ENCODE measurements at regions not wholly inside any gene's neighbourhood (a gene's known extent, or its start where the extent isn't known, plus 50 kb on each side); places are given as distances from the start of the nearest gene placed in this dataset.

DNA sequence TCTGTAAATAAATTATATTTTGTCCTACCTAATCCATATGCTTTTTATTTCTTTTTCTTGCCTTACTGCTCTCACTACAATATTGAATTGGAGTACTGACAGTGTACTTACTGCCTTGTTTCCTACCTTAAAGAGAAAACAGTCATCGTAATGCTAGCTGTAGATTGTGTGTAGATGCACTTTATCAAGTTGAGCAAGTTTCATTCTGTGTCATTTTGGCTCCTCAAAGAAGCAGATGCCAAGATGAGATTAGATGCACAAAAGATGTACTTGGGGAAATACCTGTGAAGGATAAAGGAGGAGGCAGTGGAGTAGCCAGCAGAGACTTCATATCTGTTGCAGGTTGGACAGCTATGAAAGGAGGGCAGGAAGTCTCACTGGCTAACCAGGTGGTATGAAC, 145.5 kb downstream of the FTCDNL1 start:
- H2BK5ac ChIP-seq (ENCODE audit: insufficient read length, low read length): no peak overlapping the region

More for the DNA sequence above, 145.5 kb downstream of the FTCDNL1 start:
- H3K79me2 ChIP-seq (ENCODE audit: insufficient read depth, low read length): no peaks in the 10 kb centered on the region
- Mint-ChIP-seq H3K4me1 (peaks cover 0 to 5% of the 10 kb centered on the region in 2 experiments; a peak in 1 of 4 replicates), H3K27me3 (ENCODE audit: low read depth) (no peaks in the 10 kb centered on the region), H3K27ac (no peak overlapping the region), H3K9me3 (peaks cover 17 to 21% of the 10 kb centered on the region in 2 experiments), H3K4me3 (no peak overlapping the region), H3K36me3 (ENCODE audit: insufficient read depth in 1 of 3, low read depth in 3 of 3) (peaks cover 4 to 20% (median 4%) of the 10 kb centered on the region in 3 experiments)
- no peak overlapping the region for H3K23ac ChIP-seq (ENCODE audit: insufficient read length, low read depth, low read length)
- no peak overlapping the region for H3K4ac ChIP-seq (ENCODE audit: low read depth, low read length)
- no peaks in the 10 kb centered on the region for H3K27me3 ChIP-seq (ENCODE audit: insufficient read depth, low read length)
- no peak overlapping the region for H2BK12ac ChIP-seq (ENCODE audit: insufficient read length, low read depth, low read length)
- no peak overlapping the region for H3K14ac ChIP-seq (ENCODE audit: insufficient read depth, low read length)
- no peak overlapping the region for H3K18ac ChIP-seq (ENCODE audit: insufficient read length, low read depth, low read length)
- H2AFZ ChIP-seq (ENCODE audit: low read length): no peak overlapping the region
- no peak overlapping the region for H2AK5ac ChIP-seq (ENCODE audit: insufficient read length, low read length)
- TF ChIP-seq, protein P1, sequence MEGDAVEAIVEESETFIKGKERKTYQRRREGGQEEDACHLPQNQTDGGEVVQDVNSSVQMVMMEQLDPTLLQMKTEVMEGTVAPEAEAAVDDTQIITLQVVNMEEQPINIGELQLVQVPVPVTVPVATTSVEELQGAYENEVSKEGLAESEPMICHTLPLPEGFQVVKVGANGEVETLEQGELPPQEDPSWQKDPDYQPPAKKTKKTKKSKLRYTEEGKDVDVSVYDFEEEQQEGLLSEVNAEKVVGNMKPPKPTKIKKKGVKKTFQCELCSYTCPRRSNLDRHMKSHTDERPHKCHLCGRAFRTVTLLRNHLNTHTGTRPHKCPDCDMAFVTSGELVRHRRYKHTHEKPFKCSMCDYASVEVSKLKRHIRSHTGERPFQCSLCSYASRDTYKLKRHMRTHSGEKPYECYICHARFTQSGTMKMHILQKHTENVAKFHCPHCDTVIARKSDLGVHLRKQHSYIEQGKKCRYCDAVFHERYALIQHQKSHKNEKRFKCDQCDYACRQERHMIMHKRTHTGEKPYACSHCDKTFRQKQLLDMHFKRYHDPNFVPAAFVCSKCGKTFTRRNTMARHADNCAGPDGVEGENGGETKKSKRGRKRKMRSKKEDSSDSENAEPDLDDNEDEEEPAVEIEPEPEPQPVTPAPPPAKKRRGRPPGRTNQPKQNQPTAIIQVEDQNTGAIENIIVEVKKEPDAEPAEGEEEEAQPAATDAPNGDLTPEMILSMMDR (conservative IDR thresholded peaks at IDR 0.05): no peak
- H4K8ac ChIP-seq (replicated peaks; ENCODE audit: insufficient read length, low read depth, low read length): no peak overlapping the region
- no peaks in the 10 kb centered on the region for H3K23me2 ChIP-seq (ENCODE audit: insufficient read length, low read depth, low read length, poor library complexity, severe bottlenecking)
- no peak overlapping the region for H3K9ac ChIP-seq (ENCODE audit: extremely low read depth, insufficient read length, low read length)
- H3T11ph ChIP-seq (ENCODE audit: low read length): no peak overlapping the region
- no peak overlapping the region for H3K56ac ChIP-seq (ENCODE audit: insufficient read length, low read depth, low read length)
- H2BK20ac ChIP-seq (ENCODE audit: low read depth, low read length, poor library complexity, severe bottlenecking): no peak overlapping the region
- WGBS (ENCODE audit: extremely low coverage, insufficient read length, low lambda C conversion rate): no CpG with 5 or more reads among the region's 1 CpG
- H2BK15ac ChIP-seq (ENCODE audit: low read depth, low read length): no peak overlapping the region
- H3K79me1 ChIP-seq (ENCODE audit: insufficient read depth, low read depth, low read length, poor library complexity, severe bottlenecking): no peaks in the 10 kb centered on the region
- H3K4me2 ChIP-seq (ENCODE audit: insufficient read depth, insufficient read length, low read length): no peak overlapping the region
- no peak overlapping the region for H4K91ac ChIP-seq (ENCODE audit: insufficient read length, low read depth, low read length)
- no peaks in the 10 kb centered on the region for H3K4me1 ChIP-seq (ENCODE audit: insufficient read depth, low read length)
- H4K20me1 ChIP-seq (ENCODE audit: control insufficient read depth, insufficient read depth, insufficient read length): no peaks in the 10 kb centered on the region
- no peak overlapping the region for H4K5ac ChIP-seq (ENCODE audit: insufficient read length, low read depth, low read length)
- no peaks in the 10 kb centered on the region for H3K9me3 ChIP-seq (ENCODE audit: control insufficient read depth, low read depth, low read length)
- no peak for DNase-seq
- no peak overlapping the region for H3K27ac ChIP-seq (ENCODE audit: insufficient read length, low read depth, low read length)
- H2BK120ac ChIP-seq (ENCODE audit: low read depth, low read length, poor library complexity, severe bottlenecking): no peak overlapping the region

Measured in H9 (cell line).